Activated T-helper 1 cell treated with anti-CD3 and anti-CD28 coated beads, Interleukin-12 subunit alpha, Interleukin-12 subunit beta, Interleukin-2, Interleukin-4 antibody, amounts not matched to agents 30 ng/mL and 10 ng/mL and 1 ng/mL, durations not matched to agents 14 hours and 24 hours and 36 hours (primary cell): ENCODE measurements at regions not wholly inside any gene's neighbourhood (a gene's known extent, or its start where the extent isn't known, plus 50 kb on each side); places are given as distances from the start of the nearest gene placed in this dataset.
"Not testable (repeated sequence)": the region's sequence is repeated elsewhere in the genome, so short reads cannot be mapped to it uniquely, and the experiment has no call there.

Experiments used
- DNase-seq: peaks from one replicate; pipeline ENCODE4 v3.0.0; 2021; ENCODE audit warnings: low spot score
- H3K27ac Mint-ChIP-seq: one replicate; pipeline ENCODE4 v1.8.0; 2021; ENCODE audit warnings: mild to moderate bottlenecking, mixed read lengths
- H3K27me3 Mint-ChIP-seq: one replicate; pipeline ENCODE4 v1.8.0; 2022; ENCODE audit warnings: mild to moderate bottlenecking, moderate library complexity, mixed read lengths; ENCODE audit not compliant: insufficient read depth
- H3K36me3 Mint-ChIP-seq: one replicate; pipeline ENCODE4 v1.8.0; 2021; ENCODE audit warnings: low read depth, mixed read lengths
- H3K4me1 Mint-ChIP-seq: one replicate; pipeline ENCODE4 v1.8.0; 2021; ENCODE audit warnings: low read depth, mixed read lengths
- H3K4me3 Mint-ChIP-seq: one replicate; pipeline ENCODE4 v1.8.0; 2021; ENCODE audit warnings: mild to moderate bottlenecking, moderate library complexity, mixed read lengths
- H3K9me3 Mint-ChIP-seq: one replicate; pipeline ENCODE4 v1.8.0; 2021; ENCODE audit warnings: mixed read lengths
- intact Hi-C: fragments of 100-400 bp; cut with micrococcal nuclease; formaldehyde crosslinking; loops from one replicate; pipeline ENCODE4 v1.15.1; 2024

DNA sequence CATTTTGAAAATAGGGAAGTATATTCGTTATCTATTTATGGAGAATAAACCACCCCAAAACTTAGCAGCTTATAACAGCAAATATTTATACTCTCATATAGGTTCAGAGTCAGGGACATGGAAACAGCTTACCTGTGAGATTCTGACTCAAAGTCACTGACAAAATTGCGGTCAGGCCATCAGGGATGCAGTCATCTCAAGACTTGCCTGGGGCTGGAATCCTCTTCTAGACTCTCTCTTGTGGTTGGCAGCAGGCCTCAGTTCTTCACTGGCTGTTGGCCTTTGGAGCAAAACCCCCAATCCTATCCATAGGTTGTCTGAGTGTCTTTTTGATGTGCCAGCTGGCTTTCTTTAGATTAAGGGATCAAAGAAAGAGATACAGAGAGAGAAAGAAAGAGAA lies 275.6 kb downstream of the SEC61B start:
- Mint-ChIP-seq H3K9me3 (no peaks in the 10 kb centered on the region), H3K27me3 (peaks cover 8% of the 10 kb centered on the region), H3K4me1 (no peaks in the 10 kb centered on the region), H3K36me3 (no peaks in the 10 kb centered on the region), H3K4me3 (no peak overlapping the region), H3K27ac (no peak overlapping the region)
- intact Hi-C loops, result no loop called here
- DNase-seq, result no peak

DNA sequence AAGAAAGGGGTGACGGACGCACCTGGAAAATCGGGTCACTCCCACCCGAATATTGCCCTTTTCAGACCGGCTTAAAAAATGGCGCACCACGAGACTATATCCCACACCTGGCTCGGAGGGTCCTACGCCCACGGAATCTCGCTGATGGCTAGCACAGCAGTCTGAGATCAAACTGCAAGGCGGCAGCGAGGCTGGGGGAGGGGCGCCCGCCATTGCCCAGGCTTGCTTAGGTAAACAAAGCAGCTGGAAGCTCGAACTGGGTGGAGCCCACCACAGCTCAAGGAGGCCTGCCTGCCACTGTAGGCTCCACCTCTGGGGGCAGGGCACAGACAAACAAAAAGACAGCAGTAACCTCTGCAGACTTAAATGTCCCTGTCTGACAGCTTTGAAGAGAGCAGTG lies 276.9 kb downstream of the SEC61B start:
- H3K9me3 Mint-ChIP-seq, intact Hi-C loops, H3K36me3 Mint-ChIP-seq, DNase-seq, H3K27me3 Mint-ChIP-seq, H3K4me3 Mint-ChIP-seq, H3K4me1 Mint-ChIP-seq, H3K27ac Mint-ChIP-seq: not testable (repeated sequence)

DNA sequence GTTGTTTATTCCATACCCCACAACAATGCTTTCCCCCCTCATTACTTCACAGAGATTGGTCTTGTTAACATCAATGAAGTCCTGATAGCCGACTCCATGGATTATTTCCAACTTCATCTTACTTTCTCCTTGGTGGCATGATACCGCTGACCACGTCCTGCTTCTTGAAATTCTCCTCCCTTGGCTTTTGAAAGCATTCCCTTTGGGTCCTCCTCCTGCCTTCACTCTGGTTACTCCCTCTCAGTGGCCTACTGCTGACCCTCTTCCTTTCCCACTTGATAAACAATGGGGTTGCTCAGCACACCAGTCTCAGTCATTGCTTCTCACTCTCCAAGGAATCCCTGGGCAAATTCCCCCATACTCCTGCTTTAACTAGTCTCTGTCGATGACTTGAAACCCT lies 283.9 kb downstream of the SEC61B start:
- intact Hi-C loops, result no loop called here
- no peak overlapping the region for H3K27ac Mint-ChIP-seq
- H3K9me3 Mint-ChIP-seq, result no peaks in the 10 kb centered on the region
- no peaks in the 10 kb centered on the region for H3K4me1 Mint-ChIP-seq
- DNase-seq, result no peak
- H3K27me3 Mint-ChIP-seq, result peaks cover 19% of the 10 kb centered on the region
- H3K4me3 Mint-ChIP-seq, result no peak overlapping the region
- H3K36me3 Mint-ChIP-seq, result no peaks in the 10 kb centered on the region

- peaks cover 19% of the 10 kb centered on the region for H3K27me3 Mint-ChIP-seq
Observed at GRCh38 chr9:99506747-99507348, 284.8 kb downstream of the SEC61B start.

DNA sequence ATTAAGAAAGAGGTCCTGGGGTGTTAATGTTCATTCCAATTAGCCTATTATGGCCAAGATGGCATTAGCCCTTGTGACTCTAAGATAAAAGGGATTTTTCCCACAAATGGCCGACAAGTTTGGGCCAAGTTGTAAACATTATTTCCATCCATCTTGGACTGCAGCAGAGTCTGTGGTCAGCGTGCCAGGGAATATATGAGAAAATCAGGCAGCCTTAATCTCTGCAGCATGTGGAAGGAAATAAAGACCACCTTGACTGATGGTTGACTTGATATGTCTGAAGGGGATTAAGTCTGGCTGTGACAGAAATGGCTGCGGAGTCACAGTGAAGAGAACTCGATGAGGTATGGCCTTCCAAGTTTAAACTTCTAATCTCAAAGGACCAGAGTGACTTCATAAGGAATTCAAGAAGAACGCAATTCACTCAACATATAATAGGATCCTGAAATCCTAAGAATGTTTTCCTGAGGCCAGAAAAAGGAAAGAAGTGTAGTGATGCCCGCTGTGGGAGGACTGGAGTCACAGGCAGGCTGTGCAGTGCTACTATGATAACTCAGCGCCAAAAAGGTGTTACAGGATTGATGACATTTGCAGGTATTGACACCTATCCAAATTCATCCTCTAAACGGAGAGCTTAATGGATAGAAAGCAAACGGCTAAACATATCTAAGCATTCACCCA lies 287.1 kb downstream of the SEC61B start:
- H3K9me3 Mint-ChIP-seq, result no peaks in the 10 kb centered on the region
- no peak overlapping the region for H3K4me3 Mint-ChIP-seq
- DNase-seq, result no peak
- no peak overlapping the region for H3K27ac Mint-ChIP-seq
- H3K4me1 Mint-ChIP-seq, result no peaks in the 10 kb centered on the region
- intact Hi-C loops, result no loop called here
- H3K36me3 Mint-ChIP-seq, result no peaks in the 10 kb centered on the region
- H3K27me3 Mint-ChIP-seq, result peaks cover 19% of the 10 kb centered on the region

More at GRCh38 chr9:99506747-99507348, 284.8 kb downstream of the SEC61B start:
- no peaks in the 10 kb centered on the region for H3K4me1 Mint-ChIP-seq
- H3K9me3 Mint-ChIP-seq, result no peaks in the 10 kb centered on the region
- intact Hi-C loops, result no loop called here
- no peak overlapping the region for H3K4me3 Mint-ChIP-seq
- no peak for DNase-seq
- no peak overlapping the region for H3K27ac Mint-ChIP-seq
- no peaks in the 10 kb centered on the region for H3K36me3 Mint-ChIP-seq

DNA sequence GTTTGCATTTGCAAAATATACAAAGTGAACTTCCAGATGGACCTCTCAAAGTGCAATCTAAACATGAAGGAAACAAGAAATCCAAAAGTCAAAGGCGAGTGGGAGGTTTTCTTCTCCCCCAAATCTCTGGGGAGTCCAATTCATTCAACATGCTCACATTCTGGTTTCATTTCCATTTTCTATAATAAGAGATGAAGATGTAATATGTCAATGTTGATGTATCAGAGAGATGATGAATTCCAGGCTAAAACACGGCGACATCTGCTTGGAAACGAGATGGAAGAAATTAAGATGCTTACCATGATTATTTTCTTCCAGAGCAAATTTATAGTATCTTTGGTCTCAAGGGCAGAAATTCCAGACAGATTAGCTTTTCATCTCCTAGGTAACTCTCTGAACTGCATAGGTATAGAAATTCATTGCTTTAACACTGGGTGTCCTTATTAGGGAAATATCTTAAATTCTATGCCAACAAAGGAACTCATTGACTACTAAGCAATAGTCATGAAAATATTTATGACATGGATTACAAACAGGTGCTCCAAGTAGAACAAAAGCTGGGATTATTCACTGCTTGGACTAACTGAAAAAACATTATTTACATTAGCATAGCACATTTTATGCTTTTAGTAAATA lies 287.9 kb downstream of the SEC61B start:
- no peak overlapping the region for H3K27ac Mint-ChIP-seq
- H3K4me1 Mint-ChIP-seq, result no peaks in the 10 kb centered on the region
- no peak for DNase-seq
- H3K36me3 Mint-ChIP-seq, result no peaks in the 10 kb centered on the region
- intact Hi-C loops, result no loop called here
- no peak overlapping the region for H3K4me3 Mint-ChIP-seq
- no peaks in the 10 kb centered on the region for H3K9me3 Mint-ChIP-seq
- peaks cover 19% of the 10 kb centered on the region for H3K27me3 Mint-ChIP-seq

DNA sequence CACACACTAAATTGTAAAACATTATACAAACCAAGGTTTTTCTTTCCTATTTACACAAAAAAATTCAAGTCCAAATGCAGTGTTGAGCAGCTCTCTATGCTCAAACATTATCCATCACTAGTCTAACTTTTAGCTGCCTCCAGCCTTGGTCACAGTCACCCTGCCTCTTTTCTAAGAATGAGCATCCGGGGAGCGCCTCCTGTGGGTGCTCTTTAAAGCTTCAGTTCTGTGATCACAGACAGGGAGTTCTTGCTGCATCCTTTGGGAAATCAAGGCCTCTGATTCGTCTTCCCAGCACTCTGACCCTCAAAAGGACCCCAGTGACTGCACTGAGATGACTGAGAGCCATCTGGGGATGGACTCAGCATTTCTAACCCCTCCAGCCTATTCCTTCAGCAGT lies 289.6 kb downstream of the SEC61B start:
- Mint-ChIP-seq H3K27ac (no peak overlapping the region), H3K36me3 (no peaks in the 10 kb centered on the region), H3K27me3 (peaks cover 14% of the 10 kb centered on the region), H3K4me1 (peaks cover 6% of the 10 kb centered on the region), H3K4me3 (no peak overlapping the region), H3K9me3 (no peaks in the 10 kb centered on the region)
- DNase-seq, result no peak
- intact Hi-C loops, result no loop called here

GRCh38 chr9:99513441-99514112 lies 291.5 kb downstream of the SEC61B start:
- intact Hi-C loops, result no loop called here

DNA sequence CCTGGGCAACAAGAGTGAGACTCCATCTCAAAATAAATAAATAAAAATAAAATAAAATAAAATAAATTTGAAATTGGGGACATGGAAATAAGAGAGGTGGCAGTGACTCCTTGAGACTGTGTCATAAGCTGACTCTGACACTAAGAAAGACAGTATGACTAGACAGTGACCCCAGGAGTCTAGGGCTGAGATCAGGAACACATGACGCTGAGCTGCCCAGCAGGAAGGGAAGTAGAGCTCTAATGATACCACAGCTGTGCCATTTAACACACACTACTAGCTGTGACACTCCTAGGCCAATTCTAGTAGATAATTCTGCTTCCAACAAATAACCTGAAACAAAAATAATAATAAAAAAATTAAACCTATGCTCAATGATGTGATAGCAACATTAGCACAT lies 293.0 kb downstream of the SEC61B start:
- no peaks in the 10 kb centered on the region for H3K9me3 Mint-ChIP-seq
- no peak for DNase-seq
- no peak overlapping the region for H3K27ac Mint-ChIP-seq
- H3K4me1 Mint-ChIP-seq, result peaks cover 8% of the 10 kb centered on the region
- intact Hi-C loops, result no loop called here
- no peak overlapping the region for H3K4me3 Mint-ChIP-seq
- H3K36me3 Mint-ChIP-seq, result no peaks in the 10 kb centered on the region
- H3K27me3 Mint-ChIP-seq, result peaks cover 3% of the 10 kb centered on the region

More at GRCh38 chr9:99513441-99514112, 291.5 kb downstream of the SEC61B start:
- Mint-ChIP-seq H3K27ac (no peak overlapping the region), H3K27me3 (peaks cover 7% of the 10 kb centered on the region), H3K4me3 (no peak overlapping the region), H3K9me3 (no peaks in the 10 kb centered on the region), H3K4me1 (peaks cover 8% of the 10 kb centered on the region), H3K36me3 (no peaks in the 10 kb centered on the region)
- DNase-seq, result no peak

- Mint-ChIP-seq H3K36me3 (no peaks in the 10 kb centered on the region), H3K4me1 (peaks cover 8% of the 10 kb centered on the region), H3K27me3 (peaks cover 3% of the 10 kb centered on the region), H3K4me3 (no peak overlapping the region), H3K9me3 (no peaks in the 10 kb centered on the region), H3K27ac (no peak overlapping the region)
- intact Hi-C loops, result no loop called here
- no peak for DNase-seq
Observed at GRCh38 chr9:99515895-99516656, 294.0 kb downstream of the SEC61B start.

DNA sequence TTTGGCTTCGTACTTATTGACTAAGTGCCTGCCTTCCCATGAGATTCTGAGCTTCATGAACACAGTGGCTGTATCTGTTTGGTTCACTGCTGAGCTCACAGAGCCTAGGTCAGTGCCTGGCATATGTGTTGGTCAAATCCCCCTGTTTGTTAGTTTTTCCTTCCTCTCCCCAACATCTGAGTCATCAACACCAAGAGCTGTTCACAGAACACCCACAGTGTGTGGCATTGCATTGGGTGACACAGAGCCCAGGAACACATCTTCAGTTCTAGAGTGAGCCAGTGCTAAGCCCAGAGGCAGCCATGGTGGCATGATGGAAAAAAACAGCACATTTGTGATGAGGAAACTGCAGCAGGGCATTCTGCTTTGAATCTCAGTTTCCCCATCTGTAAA lies 294.6 kb downstream of the SEC61B start:
- peak overlapping the region; percentile 4 for H3K27ac Mint-ChIP-seq
- H3K36me3 Mint-ChIP-seq, result no peaks in the 10 kb centered on the region
- peaks cover 6% of the 10 kb centered on the region for H3K27me3 Mint-ChIP-seq
- no peaks in the 10 kb centered on the region for H3K9me3 Mint-ChIP-seq
- H3K4me1 Mint-ChIP-seq, result peaks cover 8% of the 10 kb centered on the region
- H3K4me3 Mint-ChIP-seq, result no peak overlapping the region
- intact Hi-C loops, result no loop called here
- DNase-seq, result no peak

DNA sequence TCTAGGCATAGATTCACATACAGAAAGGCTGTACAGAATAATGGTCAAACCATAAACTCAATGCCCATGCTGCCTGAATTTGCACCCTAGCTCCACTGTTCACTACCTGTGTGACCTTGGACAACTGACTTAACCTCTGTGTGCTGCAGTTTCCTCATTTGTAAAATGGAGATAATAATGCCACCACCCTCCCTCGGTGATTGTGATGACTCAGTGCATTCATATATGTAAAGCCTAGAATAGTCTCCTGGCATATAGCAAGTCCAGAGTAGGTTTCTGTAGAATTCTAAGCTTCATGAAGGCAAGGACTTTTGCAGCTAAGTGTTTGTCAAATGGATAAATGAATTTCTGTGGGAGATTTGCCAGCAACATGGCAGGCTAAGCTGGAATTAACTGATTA lies 297.8 kb upstream of the NR4A3 start:
- Mint-ChIP-seq H3K27ac (no peak overlapping the region), H3K4me3 (no peak overlapping the region), H3K27me3 (peaks cover 14% of the 10 kb centered on the region), H3K4me1 (no peaks in the 10 kb centered on the region), H3K9me3 (no peaks in the 10 kb centered on the region), H3K36me3 (no peaks in the 10 kb centered on the region)
- intact Hi-C loops, result no loop called here
- no peak for DNase-seq
